HG02870 (cell line): ENCODE measurements at regions not wholly inside any gene's neighbourhood (a gene's known extent, or its start where the extent isn't known, plus 50 kb on each side); places are given as distances from the start of the nearest gene placed in this dataset.

Source experiments
- ATAC-seq: cut with Tn5 transposase; IDR thresholded peaks from one replicate; pipeline ENCODE4 v1.9.1; 2021; ENCODE audit warnings: mild to moderate bottlenecking, moderate library complexity; ENCODE audit not compliant: unreplicated experiment

DNA sequence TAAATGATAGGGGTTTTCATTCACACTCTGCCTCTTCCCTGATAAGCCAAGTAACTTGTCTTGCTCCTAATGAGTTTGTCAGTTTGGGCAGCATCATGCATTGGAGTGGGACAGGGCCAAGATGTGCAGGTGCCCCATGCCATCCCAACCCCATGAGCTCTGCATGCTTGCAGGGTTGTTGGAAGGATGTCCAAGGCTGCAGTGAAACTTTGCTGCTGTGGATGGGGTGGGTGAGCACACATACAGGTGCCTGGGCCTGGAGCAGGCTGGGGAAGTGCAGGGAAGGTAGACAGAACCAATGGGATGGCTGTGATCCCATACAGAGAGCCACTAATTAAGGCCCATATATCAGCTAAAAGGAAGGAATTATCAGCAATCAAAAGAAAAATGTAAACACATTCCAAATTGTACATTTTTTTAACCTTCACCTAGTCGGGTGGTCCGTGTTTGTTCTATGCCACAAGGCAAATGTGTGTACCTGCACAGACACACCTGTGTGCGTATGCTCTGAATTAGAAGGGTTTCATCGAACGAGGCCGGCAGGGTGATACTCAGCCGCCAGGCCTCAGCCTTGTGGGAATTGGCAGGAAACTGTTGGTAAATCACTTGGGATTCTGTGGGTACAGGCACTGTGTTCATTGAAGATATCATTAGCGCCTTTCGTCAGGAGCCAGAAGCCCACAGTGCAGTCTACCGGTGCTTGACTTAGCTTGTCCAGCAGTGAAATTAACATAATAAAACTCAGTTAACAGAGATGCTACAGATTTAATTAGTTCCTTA, 342.9 kb downstream of the MYCN start:
- ATAC-seq: no peak

GRCh38 chr2:16282511-16282910, 342.2 kb downstream of the MYCN start:
- no peak for ATAC-seq

DNA sequence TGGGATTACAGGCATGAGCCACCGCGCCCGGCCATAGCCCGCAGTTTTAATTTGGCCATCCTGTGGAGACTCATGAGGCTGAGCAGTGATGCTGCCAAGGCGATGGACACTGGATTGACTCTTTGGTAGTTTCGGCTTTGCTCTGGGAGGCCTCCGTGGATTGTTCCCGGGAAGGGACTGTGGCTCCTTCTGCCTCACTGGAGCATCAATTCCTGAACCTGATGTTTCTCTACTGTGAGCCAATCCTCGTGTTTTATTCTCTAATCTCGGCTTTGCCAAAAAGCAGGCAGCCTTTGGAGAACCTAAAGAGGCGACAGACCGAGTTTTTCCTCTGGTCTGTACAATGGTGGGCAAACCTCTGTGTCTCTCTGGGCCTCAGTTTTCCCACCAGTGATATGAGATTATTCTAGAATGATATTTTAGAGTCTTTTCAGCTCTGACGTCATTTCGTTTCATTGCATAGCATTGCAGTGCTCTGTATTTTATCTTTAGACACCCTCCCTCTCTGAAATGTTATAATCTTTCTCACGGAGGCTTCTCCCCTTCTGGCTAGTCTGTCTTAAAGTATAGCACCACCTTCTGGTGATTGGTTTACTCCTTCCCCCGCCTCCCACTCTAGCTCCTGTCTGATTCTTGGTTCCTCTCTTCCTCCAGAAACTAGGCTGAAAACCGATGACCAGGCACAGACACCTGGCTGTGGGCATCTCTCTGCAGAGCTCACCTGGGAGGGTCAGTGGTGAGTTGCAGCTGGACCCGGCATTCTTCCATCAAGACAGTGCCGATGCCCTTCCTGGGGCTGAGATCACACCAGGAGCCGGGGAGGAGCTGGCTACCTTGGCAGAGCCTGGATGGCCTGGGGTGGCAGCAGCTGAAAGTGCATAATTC, 341.3 kb downstream of the MYCN start:
- ATAC-seq: peak; percentile 55

DNA sequence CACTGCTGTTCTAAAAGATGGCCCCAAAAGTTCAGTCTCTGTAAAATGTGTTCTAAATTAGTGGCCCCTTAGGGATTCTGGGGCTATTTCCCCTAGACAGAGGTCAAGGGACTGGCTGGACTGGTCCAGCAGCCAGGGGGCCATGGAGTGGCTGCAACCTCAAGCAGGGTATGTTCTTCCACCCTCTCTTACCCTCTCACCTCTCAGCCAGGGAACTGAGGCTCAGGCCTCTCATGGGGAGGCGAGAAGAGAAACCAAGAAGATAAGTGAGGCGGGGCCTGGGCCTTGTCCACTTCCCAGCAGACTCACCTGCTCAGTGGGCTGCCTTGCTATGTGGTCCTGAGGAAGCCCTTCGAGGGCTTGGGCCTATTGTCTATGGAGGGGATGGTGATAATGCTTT, 339.7 kb downstream of the MYCN start:
- ATAC-seq: no peak

GRCh38 chr2:16279641-16280040, 339.3 kb downstream of the MYCN start:
- ATAC-seq: no peak

DNA sequence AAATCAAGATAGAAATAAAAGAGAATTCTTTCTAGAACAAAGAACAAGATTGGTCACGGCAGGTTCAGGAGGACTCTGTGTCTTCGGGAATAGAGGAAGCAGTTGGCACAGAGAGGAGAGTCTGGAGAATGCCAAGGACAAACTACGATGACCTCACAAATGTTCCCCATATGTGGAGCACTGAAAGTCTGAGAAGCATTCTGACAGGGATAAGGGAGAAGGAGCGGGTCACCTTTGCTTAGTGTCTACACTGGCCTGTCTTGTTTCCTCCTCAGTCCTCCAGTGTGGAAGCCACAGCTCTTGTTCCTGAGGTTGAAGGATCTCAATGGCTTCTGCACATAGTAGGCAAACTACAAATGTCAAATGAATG, 338.8 kb downstream of the MYCN start:
- no peak for ATAC-seq

DNA sequence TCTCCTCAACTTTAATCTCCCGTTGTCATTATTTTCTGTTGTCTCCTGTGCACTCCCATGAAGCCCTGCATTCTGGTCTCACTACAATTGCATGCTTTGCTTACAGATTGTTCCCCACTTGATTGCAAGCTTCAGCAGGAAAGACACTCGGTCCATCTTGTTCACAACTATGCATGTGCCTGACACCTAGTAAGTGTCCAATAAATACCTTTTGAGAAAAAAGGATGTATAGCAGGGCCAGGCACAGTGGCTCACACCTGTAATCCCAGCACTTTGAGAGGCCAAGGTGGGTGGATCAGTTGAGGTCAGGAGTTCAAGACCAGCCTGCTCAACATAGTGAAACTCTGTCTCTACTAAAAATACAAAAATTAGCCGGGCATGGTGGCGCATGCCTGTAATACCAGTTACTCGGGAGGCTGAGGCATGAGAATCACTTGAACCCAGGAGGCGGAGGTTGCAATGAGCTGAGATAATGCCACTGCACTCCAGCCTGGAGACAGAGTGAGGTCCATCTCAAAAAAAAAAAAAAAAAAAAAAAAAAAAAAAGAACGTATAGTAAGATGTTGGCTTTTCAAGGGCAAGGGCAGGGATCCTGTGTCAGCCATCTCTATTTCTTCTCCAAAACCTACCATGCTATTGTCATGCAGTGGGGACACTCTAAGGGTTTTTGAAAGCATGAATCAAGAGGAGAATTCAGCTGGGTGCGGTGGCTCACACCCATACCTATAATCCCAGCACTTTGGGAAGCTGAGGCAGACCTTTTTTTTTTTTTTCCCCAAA, 338.3 kb downstream of the MYCN start:
- no peak for ATAC-seq

- no peak for ATAC-seq
Measured at GRCh38 chr2:16277117-16277516, 336.8 kb downstream of the MYCN start.

DNA sequence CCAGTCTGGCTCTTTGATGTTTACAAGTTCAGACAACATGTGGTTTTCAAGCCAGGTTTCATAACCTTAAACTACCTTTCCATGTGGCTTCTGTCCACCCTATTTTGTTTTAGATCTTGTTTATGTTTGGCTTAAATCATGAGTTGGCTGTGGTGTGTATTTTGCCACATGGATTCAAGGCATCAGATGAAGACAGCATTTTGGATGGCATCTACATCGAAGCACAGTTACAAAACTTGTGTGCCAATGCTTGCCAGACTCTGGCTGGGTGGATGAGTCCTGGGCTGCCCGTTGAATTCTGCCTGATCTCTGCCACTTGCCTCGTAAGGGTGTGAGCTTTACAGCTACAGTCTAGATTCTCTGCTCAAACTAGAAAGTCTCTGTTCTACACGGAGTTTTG, 335.3 kb downstream of the MYCN start:
- ATAC-seq: no peak

GRCh38 chr2:16275131-16275530, 334.8 kb downstream of the MYCN start:
- no peak for ATAC-seq

- ATAC-seq: no peak
Measured at GRCh38 chr2:16273111-16273510, 332.8 kb downstream of the MYCN start.

DNA sequence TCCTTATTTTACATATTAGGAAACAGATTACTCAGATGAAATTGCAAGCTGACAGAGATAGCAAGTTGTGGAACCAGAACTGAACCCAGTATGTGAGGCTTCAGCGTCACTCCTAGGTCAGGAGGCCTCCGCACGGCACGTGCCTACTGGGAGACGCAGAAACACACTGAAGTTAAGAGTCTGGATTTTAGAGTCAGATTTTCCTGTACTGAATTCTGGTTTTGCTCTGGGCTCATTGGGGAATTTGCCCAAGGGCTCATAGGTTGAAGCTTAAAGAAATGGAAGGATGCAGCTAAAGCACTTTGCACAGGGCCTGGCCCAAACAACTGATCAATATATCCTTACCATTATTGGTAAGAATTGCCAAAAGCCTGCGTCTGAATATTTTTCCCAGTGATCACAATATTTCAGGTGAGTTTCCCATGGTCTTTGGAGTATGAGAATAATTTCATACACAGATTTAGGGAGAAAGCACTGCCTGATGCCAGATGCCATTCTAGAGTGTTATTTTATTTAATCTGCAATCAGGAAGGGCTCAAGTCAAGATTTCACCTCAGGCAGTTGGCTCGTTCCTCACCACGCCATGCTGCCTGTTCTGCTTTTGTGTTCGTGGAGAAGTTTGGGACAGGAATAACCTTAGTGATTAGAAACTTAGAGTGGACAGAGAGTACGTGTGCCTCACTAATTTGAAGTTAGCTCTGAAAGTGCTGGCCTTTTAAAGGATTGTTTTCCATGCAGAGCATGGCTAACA, 331.9 kb downstream of the MYCN start:
- ATAC-seq: no peak

- ATAC-seq: no peak
Measured at GRCh38 chr2:16271231-16271896, 331.0 kb downstream of the MYCN start.

DNA sequence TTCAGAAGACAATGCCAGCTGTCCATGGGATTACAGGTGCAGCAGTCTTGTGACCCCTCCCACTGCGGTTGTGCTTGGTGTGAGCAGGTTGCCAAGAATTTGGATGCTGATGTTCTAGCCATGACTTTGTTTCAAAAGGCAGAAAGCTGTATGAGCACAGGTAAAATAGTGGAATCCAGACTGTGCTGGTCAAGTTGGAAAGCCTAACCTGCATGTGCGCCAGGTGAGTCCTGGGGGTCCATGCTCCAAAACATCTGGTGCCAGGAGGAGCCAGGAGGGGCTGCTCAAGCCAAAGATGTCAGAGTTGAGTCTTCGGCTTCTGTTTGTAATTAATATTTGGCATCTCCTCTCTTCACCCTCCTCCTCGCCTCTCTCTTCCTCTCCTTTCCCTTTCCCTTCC, 330.1 kb downstream of the MYCN start:
- no peak for ATAC-seq

DNA sequence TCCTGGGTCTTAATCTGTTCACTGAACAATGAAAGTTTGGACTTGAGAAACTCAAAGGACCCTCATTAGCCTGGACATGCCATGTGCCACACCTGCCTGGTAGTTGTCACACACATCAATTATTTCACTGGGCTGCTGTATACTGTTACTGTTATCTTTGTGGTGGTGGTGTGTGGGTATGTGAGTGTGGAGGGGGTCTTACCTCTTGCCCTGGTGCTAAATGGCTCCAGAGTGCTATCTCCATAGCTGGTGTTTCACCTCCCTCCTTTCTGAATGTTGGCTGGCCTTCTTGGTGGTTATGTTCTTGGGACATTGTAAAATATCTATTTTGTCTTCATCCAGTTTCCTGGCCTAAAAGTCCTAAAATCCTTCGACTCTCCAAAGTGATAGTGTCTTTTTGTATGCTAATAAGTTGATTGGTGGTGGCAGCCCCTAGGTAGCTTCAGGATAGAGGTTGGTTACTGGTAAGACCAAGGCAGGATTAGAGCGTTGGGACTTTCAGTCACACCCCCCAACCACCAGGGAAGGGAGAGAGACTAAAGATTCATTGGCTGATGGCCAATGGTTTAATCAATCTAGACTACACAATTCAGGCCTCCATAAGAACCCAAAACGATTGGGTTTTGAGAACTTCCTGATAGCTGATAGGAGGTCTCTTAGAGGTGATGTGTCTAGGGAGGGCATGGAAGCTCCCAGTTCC, 328.1 kb downstream of the MYCN start:
- ATAC-seq: no peak

GRCh38 chr2:16266571-16266970, 326.2 kb downstream of the MYCN start:
- no peak for ATAC-seq

- no peak for ATAC-seq
Measured at GRCh38 chr2:16264931-16265540, 324.7 kb downstream of the MYCN start.

DNA sequence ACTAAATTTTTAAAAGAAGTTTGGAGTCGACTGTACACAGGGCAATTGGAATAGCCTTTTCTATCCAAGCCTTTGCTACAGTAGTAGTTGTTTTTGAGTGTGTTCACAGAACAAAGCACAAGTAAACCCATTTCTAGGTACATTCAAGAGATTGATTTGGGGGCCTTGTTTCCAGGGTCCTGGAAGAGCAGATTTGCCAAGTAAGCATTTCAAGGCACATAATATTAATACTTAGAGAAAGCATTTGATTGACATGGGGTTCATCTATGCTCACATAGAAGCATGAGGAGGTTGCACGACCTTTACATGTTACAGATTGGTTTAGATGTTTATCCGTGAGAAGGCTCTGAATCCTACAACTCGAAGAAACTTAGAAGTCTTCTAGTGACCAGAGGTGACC, 324.1 kb downstream of the MYCN start:
- ATAC-seq: no peak

- no peak for ATAC-seq
Measured at GRCh38 chr2:16263241-16263890, 323.0 kb downstream of the MYCN start.
